ENCODE measurements at regions not wholly inside any gene's neighbourhood (a gene's known extent, or its start where the extent isn't known, plus 50 kb on each side); places are given as distances from the start of the nearest gene placed in this dataset.

- Histone ChIP-seq H3K4me3 (ENCODE audit: low read length) (no peak overlapping the region), H3K36me3 (ENCODE audit: control insufficient read depth, insufficient read depth, low read length) (no peaks in the 10 kb centered on the region), H3K9me3 (ENCODE audit: control insufficient read depth, insufficient read depth, low read length) (no peaks in the 10 kb centered on the region), H3K27me3 (ENCODE audit: control insufficient read depth, insufficient read depth, low read length) (no peaks in the 10 kb centered on the region), H3K4me1 (ENCODE audit: control insufficient read depth, insufficient read depth, low read length) (no peaks in the 10 kb centered on the region), H3K27ac (ENCODE audit: low read length) (no peak overlapping the region)
- DNase-seq: no peak
- Mint-ChIP-seq H3K4me1 (no peaks in the 10 kb centered on the region), H3K9me3 (peaks cover 0 to 2% of the 10 kb centered on the region in 2 donors), H3K36me3 (no peaks in the 10 kb centered on the region), H3K4me3 (no peak overlapping the region), H3K27me3 (ENCODE audit: low read depth in 2 of 2) (peaks cover 0 to 18% of the 10 kb centered on the region in 2 donors), H3K27ac (no peak overlapping the region)
- intact Hi-C loops (cut with micrococcal nuclease): no loop called here
- no peak for ATAC-seq
- TF ChIP-seq, protein P1, sequence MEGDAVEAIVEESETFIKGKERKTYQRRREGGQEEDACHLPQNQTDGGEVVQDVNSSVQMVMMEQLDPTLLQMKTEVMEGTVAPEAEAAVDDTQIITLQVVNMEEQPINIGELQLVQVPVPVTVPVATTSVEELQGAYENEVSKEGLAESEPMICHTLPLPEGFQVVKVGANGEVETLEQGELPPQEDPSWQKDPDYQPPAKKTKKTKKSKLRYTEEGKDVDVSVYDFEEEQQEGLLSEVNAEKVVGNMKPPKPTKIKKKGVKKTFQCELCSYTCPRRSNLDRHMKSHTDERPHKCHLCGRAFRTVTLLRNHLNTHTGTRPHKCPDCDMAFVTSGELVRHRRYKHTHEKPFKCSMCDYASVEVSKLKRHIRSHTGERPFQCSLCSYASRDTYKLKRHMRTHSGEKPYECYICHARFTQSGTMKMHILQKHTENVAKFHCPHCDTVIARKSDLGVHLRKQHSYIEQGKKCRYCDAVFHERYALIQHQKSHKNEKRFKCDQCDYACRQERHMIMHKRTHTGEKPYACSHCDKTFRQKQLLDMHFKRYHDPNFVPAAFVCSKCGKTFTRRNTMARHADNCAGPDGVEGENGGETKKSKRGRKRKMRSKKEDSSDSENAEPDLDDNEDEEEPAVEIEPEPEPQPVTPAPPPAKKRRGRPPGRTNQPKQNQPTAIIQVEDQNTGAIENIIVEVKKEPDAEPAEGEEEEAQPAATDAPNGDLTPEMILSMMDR (IDR thresholded peaks at IDR 0.05): no peak
- WGBS (ENCODE audit: insufficient coverage): 54% methylated on average over 4 of the region's 5 CpGs
Measured at GRCh38 chr21:15274701-15275485, 210.1 kb upstream of the NRIP1 start.

- DNase-seq (no peak), ATAC-seq (no peak)
- intact Hi-C loops (cut with micrococcal nuclease): no loop called here
- Mint-ChIP-seq H3K36me3 (no peaks in the 10 kb centered on the region), H3K9me3 (peaks cover 0 to 2% of the 10 kb centered on the region in 2 donors), H3K4me1 (no peaks in the 10 kb centered on the region), H3K27ac (no peak overlapping the region), H3K27me3 (ENCODE audit: low read depth in 2 of 2) (peaks cover 0 to 18% of the 10 kb centered on the region in 2 donors), H3K4me3 (no peak overlapping the region)
- Histone ChIP-seq H3K27ac (ENCODE audit: low read length) (no peak overlapping the region), H3K4me3 (ENCODE audit: low read length) (no peak overlapping the region), H3K27me3 (ENCODE audit: control insufficient read depth, insufficient read depth, low read length) (no peaks in the 10 kb centered on the region), H3K36me3 (ENCODE audit: control insufficient read depth, insufficient read depth, low read length) (no peaks in the 10 kb centered on the region), H3K9me3 (ENCODE audit: control insufficient read depth, insufficient read depth, low read length) (no peaks in the 10 kb centered on the region), H3K4me1 (ENCODE audit: control insufficient read depth, insufficient read depth, low read length) (no peaks in the 10 kb centered on the region)
- WGBS (ENCODE audit: insufficient coverage): 72% methylated on average over 6 of the region's 6 CpGs
- TF ChIP-seq, protein P1 (IDR thresholded peaks at IDR 0.05): no peak
Measured at GRCh38 chr21:15275615-15276235, 210.9 kb upstream of the NRIP1 start.

DNA sequence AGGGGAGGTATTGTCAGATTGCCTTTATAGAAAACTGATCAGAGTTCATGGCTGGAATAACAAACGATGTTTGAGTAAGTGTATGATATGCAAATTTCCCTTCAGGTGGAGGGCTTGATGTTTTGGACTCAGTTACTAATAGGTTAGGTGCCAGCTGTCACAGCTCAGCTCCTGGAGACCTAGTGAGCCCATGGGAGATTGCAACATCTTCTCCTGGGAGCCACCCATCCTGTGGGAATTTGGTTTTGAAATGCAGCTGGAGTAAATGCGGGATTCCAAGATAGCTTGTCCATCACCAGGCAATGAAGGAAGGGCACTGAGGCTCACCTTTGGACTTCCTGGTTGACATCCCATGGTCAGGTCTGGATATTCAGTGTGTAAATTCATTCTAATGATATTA lies 211.4 kb upstream of the NRIP1 start:
- H3K36me3 Mint-ChIP-seq: no peaks in the 10 kb centered on the region
- no peak overlapping the region for H3K27ac Mint-ChIP-seq
- 90% methylated on average over 2 of the region's 2 CpGs for WGBS (ENCODE audit: insufficient coverage)

More for the DNA sequence above, 211.4 kb upstream of the NRIP1 start:
- Mint-ChIP-seq H3K9me3 (peaks cover 0 to 2% of the 10 kb centered on the region in 2 donors), H3K27me3 (ENCODE audit: low read depth in 2 of 2) (peaks cover 0 to 18% of the 10 kb centered on the region in 2 donors), H3K4me1 (no peaks in the 10 kb centered on the region), H3K4me3 (no peak overlapping the region)
- intact Hi-C loops (cut with micrococcal nuclease): no loop called here
- H3K27me3 ChIP-seq (ENCODE audit: control insufficient read depth, insufficient read depth, low read length): no peaks in the 10 kb centered on the region
- no peak overlapping the region for H3K4me3 ChIP-seq (ENCODE audit: low read length)
- no peaks in the 10 kb centered on the region for H3K9me3 ChIP-seq (ENCODE audit: control insufficient read depth, insufficient read depth, low read length)
- H3K27ac ChIP-seq (ENCODE audit: low read length): no peak overlapping the region
- DNase-seq: no peak
- TF ChIP-seq, protein P1 (IDR thresholded peaks at IDR 0.05): no peak
- no peaks in the 10 kb centered on the region for H3K36me3 ChIP-seq (ENCODE audit: control insufficient read depth, insufficient read depth, low read length)
- no peak for ATAC-seq
- no peaks in the 10 kb centered on the region for H3K4me1 ChIP-seq (ENCODE audit: control insufficient read depth, insufficient read depth, low read length)
